MG63 (cell line): ENCODE measurements at regions not wholly inside any gene's neighbourhood (a gene's known extent, or its start where the extent isn't known, plus 50 kb on each side); places are given as distances from the start of the nearest gene placed in this dataset.

Source experiments
- DNase-seq: peaks from one replicate; pipeline ENCODE4 v3.0.0-alpha.2; 2020
- H3K27me3 ChIP-seq: fragments of 250-450 bp; sonication (Bioruptor Pico); 2 replicates; pipeline ENCODE4 v1.5.1; 2020; ENCODE audit warnings: mild to moderate bottlenecking, moderate library complexity
- H3K36me3 ChIP-seq: fragments of 250-450 bp; sonication (Bioruptor Pico); 2 replicates; pipeline ENCODE4 v1.5.1; 2020; ENCODE audit warnings: mild to moderate bottlenecking, moderate library complexity
- H3K4me3 ChIP-seq: fragments of 250-450 bp; sonication (Bioruptor Pico); 2 replicates; pipeline ENCODE4 v1.5.1; 2020; ENCODE audit warnings: mild to moderate bottlenecking, moderate library complexity
- H3K9me3 ChIP-seq: fragments of 250-450 bp; sonication (Bioruptor Pico); 2 replicates; pipeline ENCODE4 v1.5.1; 2020; ENCODE audit warnings: mild to moderate bottlenecking, moderate library complexity

DNA sequence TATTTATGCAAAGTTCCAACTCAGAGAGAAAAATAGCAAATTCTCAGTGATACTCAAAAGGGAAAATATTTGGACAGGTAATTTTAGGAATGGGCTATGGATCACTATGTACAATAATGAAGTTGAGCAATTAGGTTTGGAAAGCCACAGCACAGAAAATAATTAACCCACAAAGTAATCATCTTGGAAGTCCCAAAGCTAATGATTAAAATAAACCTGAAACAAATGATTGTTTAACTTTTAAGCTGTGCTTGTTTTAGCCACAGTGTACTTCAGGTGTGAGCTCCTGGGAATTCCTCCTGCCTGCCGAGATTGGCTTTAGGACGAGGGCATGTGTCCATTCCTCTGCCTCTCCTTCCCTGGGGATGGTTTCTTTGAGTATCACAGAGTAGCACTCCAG is 403.9 kb downstream of the ZSWIM6 start:
- Histone ChIP-seq H3K27me3 (no peaks in the 10 kb centered on the region), H3K4me3 (no peak overlapping the region), H3K36me3 (no peaks in the 10 kb centered on the region), H3K9me3 (no peaks in the 10 kb centered on the region)
- no peak for DNase-seq

- Histone ChIP-seq H3K4me3 (no peak overlapping the region), H3K9me3 (no peaks in the 10 kb centered on the region), H3K36me3 (no peaks in the 10 kb centered on the region), H3K27me3 (no peaks in the 10 kb centered on the region)
- no peak for DNase-seq
Observed at GRCh38 chr5:61737301-61737963, 405.4 kb downstream of the ZSWIM6 start.

DNA sequence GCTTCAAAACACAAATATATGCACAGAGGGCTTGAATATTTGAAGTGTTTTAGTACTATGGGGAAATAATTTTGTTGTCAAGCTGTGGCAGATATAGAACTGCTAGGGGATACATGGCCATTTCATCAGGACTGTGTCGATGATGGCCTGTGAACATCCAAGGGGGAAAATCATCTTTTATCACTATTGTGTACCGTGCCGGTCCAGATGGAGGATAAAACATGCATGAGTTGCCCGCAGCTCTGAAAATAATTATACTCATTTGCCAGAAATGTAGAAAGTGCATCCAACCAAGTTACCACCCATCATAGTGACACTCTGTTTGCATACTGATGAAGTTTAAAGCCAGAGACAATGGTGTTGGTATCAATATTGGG is 405.9 kb downstream of the ZSWIM6 start:
- H3K4me3 ChIP-seq = no peak overlapping the region
- no peaks in the 10 kb centered on the region for H3K9me3 ChIP-seq
- no peaks in the 10 kb centered on the region for H3K36me3 ChIP-seq
- DNase-seq = no peak
- H3K27me3 ChIP-seq = no peaks in the 10 kb centered on the region

DNA sequence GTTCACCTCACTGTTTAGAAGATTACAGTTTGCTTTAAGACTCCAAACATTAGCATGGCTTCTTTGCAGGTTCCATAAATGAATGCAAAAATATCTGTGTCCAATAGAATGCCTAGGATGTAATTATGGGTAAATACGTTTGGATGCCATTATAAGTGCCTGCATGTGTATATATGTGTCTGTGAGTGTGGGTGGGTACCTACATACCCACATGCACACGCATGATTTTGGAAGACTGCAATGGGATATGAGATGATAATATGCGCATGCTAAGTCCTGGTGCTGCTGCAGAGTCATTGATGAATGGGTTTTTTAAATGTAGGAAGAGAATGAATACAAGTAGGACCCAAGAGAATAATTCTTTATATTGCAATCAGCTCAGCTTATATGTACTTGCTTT is 406.4 kb downstream of the ZSWIM6 start:
- Histone ChIP-seq H3K36me3 (no peaks in the 10 kb centered on the region), H3K4me3 (no peak overlapping the region), H3K27me3 (no peaks in the 10 kb centered on the region), H3K9me3 (no peaks in the 10 kb centered on the region)
- DNase-seq = no peak

GRCh38 chr5:61744690-61745619 is 412.9 kb downstream of the ZSWIM6 start:
- Histone ChIP-seq H3K4me3 (no peak overlapping the region), H3K36me3 (no peaks in the 10 kb centered on the region), H3K27me3 (no peaks in the 10 kb centered on the region), H3K9me3 (no peaks in the 10 kb centered on the region)
- DNase-seq = no peak

DNA sequence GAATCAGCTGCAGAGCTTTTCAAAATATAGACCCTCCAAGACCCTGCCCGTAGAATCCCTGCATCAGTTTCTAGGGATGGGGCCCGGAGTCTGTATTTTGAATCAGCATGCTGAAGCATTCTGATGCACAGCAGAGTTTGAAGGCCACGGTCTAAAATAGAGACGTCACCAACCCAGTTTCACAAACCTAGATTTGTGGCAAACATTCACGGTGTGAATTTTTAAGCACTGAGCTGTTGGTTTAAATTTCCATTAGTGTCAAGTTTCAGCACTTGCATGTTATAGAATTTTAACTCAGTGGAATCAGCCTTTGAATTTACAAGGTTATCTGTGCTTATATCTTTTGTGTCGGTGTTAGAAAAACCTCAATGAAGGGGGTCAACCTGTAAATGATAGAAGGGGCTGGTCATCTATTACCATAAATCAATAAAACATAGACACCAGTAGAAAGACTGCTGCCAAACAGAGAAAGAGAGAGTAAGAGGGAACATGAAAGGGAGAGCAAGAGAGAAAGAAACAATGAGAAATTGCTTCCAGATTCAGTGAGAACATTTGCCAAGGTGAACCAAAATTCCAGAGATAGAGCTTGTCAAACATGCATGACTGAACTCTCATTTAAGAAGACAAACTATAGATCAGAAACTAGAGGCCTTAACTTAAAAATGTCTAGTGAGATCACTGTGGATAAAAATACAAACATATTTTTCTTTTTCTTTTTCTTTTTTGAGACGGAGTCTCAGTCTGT is 414.9 kb downstream of the ZSWIM6 start:
- Histone ChIP-seq H3K27me3 (no peaks in the 10 kb centered on the region), H3K36me3 (no peaks in the 10 kb centered on the region), H3K4me3 (no peak overlapping the region), H3K9me3 (no peaks in the 10 kb centered on the region)
- no peak for DNase-seq

DNA sequence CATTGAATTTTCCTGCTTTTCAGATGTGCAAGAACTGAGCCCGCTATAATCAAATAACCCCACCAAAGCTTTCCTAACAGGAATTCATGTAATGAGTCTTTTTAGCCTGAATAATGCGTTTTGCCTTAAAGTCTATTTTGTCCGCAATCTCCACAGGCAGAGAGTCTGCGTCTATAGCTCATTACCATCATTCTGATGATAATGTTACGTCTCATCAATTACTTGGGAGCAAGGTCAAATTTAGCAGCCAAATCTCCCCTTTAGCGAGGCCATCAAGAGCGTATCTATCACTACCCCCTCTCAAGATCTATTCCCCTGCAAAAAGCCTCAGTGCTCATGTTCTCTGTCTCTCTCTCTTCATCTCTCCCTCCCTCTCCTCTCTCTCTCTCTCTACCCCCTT is 416.1 kb downstream of the ZSWIM6 start:
- H3K9me3 ChIP-seq = no peaks in the 10 kb centered on the region
- no peak overlapping the region for H3K4me3 ChIP-seq
- no peak for DNase-seq

GRCh38 chr5:61748651-61749050 is 416.6 kb downstream of the ZSWIM6 start:
- Histone ChIP-seq H3K9me3 (no peaks in the 10 kb centered on the region), H3K4me3 (no peak overlapping the region), H3K27me3 (no peaks in the 10 kb centered on the region), H3K36me3 (no peaks in the 10 kb centered on the region)
- no peak for DNase-seq

More for the DNA sequence above, 416.1 kb downstream of the ZSWIM6 start:
- Histone ChIP-seq H3K36me3 (no peaks in the 10 kb centered on the region), H3K27me3 (no peaks in the 10 kb centered on the region)

- H3K27me3 ChIP-seq = no peaks in the 10 kb centered on the region
- H3K4me3 ChIP-seq = no peak overlapping the region
- H3K9me3 ChIP-seq = no peaks in the 10 kb centered on the region
- no peaks in the 10 kb centered on the region for H3K36me3 ChIP-seq
- DNase-seq = no peak
Observed at GRCh38 chr5:61752588-61752987, 420.5 kb downstream of the ZSWIM6 start.

DNA sequence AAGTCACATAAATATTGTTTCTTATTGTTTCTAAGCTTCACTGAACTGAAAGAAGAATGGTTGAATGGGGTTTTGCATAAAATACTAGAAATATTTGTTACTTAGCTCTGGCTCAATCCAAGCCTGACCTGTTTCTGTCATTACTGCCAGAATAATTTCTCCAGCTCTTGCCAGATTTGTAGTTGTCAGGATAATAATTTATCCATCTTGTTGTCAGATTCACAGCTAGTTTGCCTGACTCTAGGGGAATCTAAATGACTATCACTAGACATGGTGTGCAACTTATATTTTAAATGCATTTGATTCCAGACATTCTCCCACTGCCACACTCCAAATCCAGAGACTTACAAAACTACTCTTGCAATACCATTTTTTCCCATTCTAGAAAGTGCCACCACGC is 422.7 kb downstream of the ZSWIM6 start:
- DNase-seq = no peak
- no peak overlapping the region for H3K4me3 ChIP-seq
- H3K36me3 ChIP-seq = no peaks in the 10 kb centered on the region
- H3K27me3 ChIP-seq = no peaks in the 10 kb centered on the region
- H3K9me3 ChIP-seq = no peaks in the 10 kb centered on the region

DNA sequence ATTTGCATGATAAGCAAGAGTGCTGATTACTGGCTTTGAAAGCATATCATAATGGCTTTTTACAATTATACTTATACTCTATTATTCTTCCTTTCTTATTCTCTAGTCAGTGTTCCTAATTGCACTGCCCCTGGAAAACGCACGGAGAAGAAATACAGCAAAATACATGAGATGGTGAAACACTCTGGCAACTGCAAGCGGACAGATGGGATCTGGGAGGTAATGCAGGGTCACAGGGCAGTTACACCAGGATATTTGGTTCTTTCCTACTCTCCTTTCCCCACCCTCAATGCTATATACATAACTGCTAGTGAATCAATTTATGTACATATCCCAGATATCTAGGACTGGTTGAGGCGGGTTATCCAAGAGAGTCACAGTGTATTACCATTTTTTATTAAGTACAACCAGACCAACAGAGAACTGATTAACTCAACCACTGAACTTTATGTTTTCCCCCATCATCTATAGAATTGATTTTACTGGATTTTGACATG is 423.7 kb downstream of the ZSWIM6 start:
- DNase-seq = no peak
- Histone ChIP-seq H3K4me3 (no peak overlapping the region), H3K9me3 (no peaks in the 10 kb centered on the region), H3K36me3 (no peaks in the 10 kb centered on the region), H3K27me3 (no peaks in the 10 kb centered on the region)

DNA sequence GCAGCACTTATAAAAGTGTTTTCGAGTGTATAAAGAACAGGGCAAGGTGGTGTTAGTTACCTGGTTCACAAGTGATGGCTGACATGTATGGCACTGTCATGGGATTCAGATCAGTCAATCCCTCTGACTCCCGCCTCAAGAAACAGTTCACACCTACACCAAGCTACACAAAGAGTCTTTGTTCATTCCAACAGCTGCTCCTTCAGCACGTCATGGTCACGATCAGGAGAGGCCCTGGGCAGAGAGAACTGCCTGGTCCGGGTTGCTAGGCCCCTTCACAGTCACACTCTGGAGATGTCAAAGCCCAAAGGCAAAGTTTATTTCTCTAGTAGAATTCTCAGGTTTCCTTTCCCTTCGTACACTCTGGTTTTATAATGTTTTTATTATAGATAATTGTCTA is 426.7 kb downstream of the ZSWIM6 start:
- no peaks in the 10 kb centered on the region for H3K36me3 ChIP-seq
- H3K27me3 ChIP-seq = no peaks in the 10 kb centered on the region
- no peak for DNase-seq
- H3K9me3 ChIP-seq = peaks cover 5% of the 10 kb centered on the region; the same call in 1 of the 2 replicates
- H3K4me3 ChIP-seq = no peak overlapping the region

DNA sequence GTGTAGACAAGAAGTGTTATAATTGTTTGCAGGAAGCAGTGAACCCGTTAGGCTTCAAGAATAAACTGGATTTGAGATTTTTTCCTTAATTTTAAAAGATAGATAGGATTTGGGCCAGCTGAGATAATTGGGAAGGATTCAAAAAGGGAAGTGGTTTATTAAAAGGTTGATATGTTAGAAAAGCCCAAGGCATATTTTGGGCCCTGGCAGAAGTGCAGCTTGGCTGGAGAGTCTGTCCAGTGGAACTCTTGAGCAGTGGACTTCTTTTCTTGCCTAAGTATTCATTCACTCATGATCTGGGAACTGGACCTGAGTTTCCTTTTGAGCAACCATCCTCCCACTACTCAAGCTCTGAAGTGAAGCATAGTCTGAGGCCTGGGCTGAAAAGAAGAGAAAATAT is 433.4 kb downstream of the ZSWIM6 start:
- Histone ChIP-seq H3K36me3 (no peaks in the 10 kb centered on the region), H3K9me3 (peaks cover 5% of the 10 kb centered on the region; the same call in 1 of the 2 replicates), H3K4me3 (no peak overlapping the region), H3K27me3 (no peaks in the 10 kb centered on the region)
- no peak for DNase-seq

DNA sequence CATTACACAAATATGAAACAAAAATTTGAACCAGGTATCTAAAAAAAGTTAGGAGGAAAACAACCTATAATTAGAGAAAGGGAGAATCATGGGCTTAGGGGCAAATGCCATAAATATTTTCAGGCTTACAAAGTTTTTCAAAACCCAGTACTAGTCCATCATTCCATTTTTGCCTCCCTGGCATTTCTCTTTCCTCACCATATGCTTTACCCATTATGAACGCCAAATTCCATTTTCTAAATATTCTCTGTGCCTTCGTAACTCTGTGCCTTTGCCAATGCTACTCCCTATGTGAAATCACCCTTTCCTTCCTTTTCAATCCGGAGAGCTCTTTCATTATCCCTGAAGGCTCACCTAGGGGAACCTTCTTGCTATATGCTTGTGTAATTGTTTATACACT is 434.1 kb downstream of the ZSWIM6 start:
- H3K27me3 ChIP-seq = no peaks in the 10 kb centered on the region
- H3K4me3 ChIP-seq = no peak overlapping the region
- H3K36me3 ChIP-seq = no peaks in the 10 kb centered on the region
- H3K9me3 ChIP-seq = peaks cover 5% of the 10 kb centered on the region; the same call in 1 of the 2 replicates
- no peak for DNase-seq

- no peaks in the 10 kb centered on the region for H3K27me3 ChIP-seq
- H3K36me3 ChIP-seq = no peaks in the 10 kb centered on the region
- DNase-seq = no peak
- H3K4me3 ChIP-seq = no peak overlapping the region
- H3K9me3 ChIP-seq = no peaks in the 10 kb centered on the region; the same call in 1 of the 2 replicates
Observed at GRCh38 chr5:61767231-61768080, 435.4 kb downstream of the ZSWIM6 start.

GRCh38 chr5:61768692-61769281 is 436.7 kb downstream of the ZSWIM6 start:
- H3K36me3 ChIP-seq = no peaks in the 10 kb centered on the region
- peak; percentile 6 for DNase-seq
- no peaks in the 10 kb centered on the region for H3K27me3 ChIP-seq

More at GRCh38 chr5:61768692-61769281, 436.7 kb downstream of the ZSWIM6 start:
- no peaks in the 10 kb centered on the region for H3K9me3 ChIP-seq
- H3K4me3 ChIP-seq = no peak overlapping the region
